Small intestine (tissue), 7 donors: ENCODE measurements at regions not wholly inside any gene's neighbourhood (a gene's known extent, or its start where the extent isn't known, plus 50 kb on each side); places are given as distances from the start of the nearest gene placed in this dataset.

Source experiments
- DNase-seq, 2 donors: peaks; one replicate each; pipeline versions ENCODE4 v3.0.0 to v3.0.0-alpha.2; 2013
- FAIRE-seq: peaks from 2 replicates; lab custom pipeline; 2012; peaks lifted over from hg19 to GRCh38; lab: Jason Lieb, UNC
- H3K27ac ChIP-seq, 3 donors: one replicate each; pipeline ENCODE4 v1.5.1; 2013; ENCODE audit warnings: low read length in 2 of 3, mild to moderate bottlenecking in 2 of 3, control low read depth in 1 of 3, inconsistent platforms in 1 of 3, low read depth in 1 of 3, moderate library complexity in 1 of 3
- H3K27me3 ChIP-seq, 3 donors: one replicate each; pipeline ENCODE4 v1.6.1; 2013; ENCODE audit warnings: low read length in 3 of 3, inconsistent platforms in 1 of 3; ENCODE audit not compliant: control insufficient read depth in 3 of 3, insufficient read depth in 3 of 3
- H3K36me3 ChIP-seq, 3 donors: one replicate each; pipeline ENCODE4 v1.6.1; 2013; ENCODE audit warnings: low read length in 3 of 3, inconsistent platforms in 1 of 3, low read depth in 1 of 3, mild to moderate bottlenecking in 1 of 3, moderate library complexity in 1 of 3; ENCODE audit not compliant: control insufficient read depth in 3 of 3, insufficient read depth in 2 of 3
- H3K4me1 ChIP-seq, 3 donors: one replicate each; pipeline ENCODE4 v1.6.1; 2013; ENCODE audit warnings: low read length in 2 of 3, inconsistent platforms in 1 of 3, low read depth in 1 of 3, mild to moderate bottlenecking in 1 of 3, moderate library complexity in 1 of 3; ENCODE audit not compliant: control insufficient read depth in 3 of 3, insufficient read depth in 2 of 3
- H3K4me3 ChIP-seq, 3 donors: one replicate each; pipeline ENCODE4 v1.5.1; 2013; ENCODE audit warnings: low read length in 3 of 3, control low read depth in 1 of 3, inconsistent platforms in 1 of 3, low read depth in 1 of 3, mild to moderate bottlenecking in 1 of 3, moderate library complexity in 1 of 3
- H3K9me3 ChIP-seq, 2 donors: one replicate each; pipeline ENCODE4 v1.6.1; 2013; ENCODE audit warnings: low read depth in 1 of 2, low read length in 1 of 2; ENCODE audit not compliant: control insufficient read depth in 2 of 2, insufficient read depth in 1 of 2
- WGBS, 3 donors: extraction: QIAGEN DNeasy Blood & Tissue Kit; methylation state at CpG; one replicate each; pipeline ENCODE4 v1.1.7; 2013; 5-methylcytosine and 5-hydroxymethylcytosine counted together
- donor health status: healthy with polysubstance abuse.
- donor health status: control.
- donor health status: control.
- donor health status: Bipolar disorder and iron deficiency.
- donor health status: healthy.

- Histone ChIP-seq H3K9me3 (no peaks in the 10 kb centered on the region), H3K36me3 (no peaks in the 10 kb centered on the region), H3K27ac (no peak overlapping the region), H3K27me3 (no peaks in the 10 kb centered on the region), H3K4me3 (no peak overlapping the region), H3K4me1 (no peaks in the 10 kb centered on the region)
- DNase-seq (peak in 1 of 2 donors; percentile 9), FAIRE-seq (no peak)
- 48 to 67% (median 53%) methylated on average over 2 of the region's 2 CpGs for WGBS, 3 donors
These were observed 251.2 kb downstream of the BAMBI start for GRCh38 chr10:28928484-28928883.

- H3K27ac ChIP-seq, result no peak overlapping the region
These were observed 252.6 kb downstream of the BAMBI start for GRCh38 chr10:28929942-28930341.

GRCh38 chr10:28930514-28931495, 253.5 kb downstream of the BAMBI start:
- peaks cover 0 to 8% of the 10 kb centered on the region in 2 donors for H3K9me3 ChIP-seq
- 60 to 67% (median 61%) methylated on average over 5 of the region's 5 CpGs for WGBS, 3 donors
- no peaks in the 10 kb centered on the region for H3K4me1 ChIP-seq
- no peak overlapping the region for H3K27ac ChIP-seq
- H3K36me3 ChIP-seq, result no peaks in the 10 kb centered on the region
- no peak overlapping the region for H3K4me3 ChIP-seq
- FAIRE-seq (no peak), DNase-seq (no peak)
- peaks cover 0 to 2% (median 0%) of the 10 kb centered on the region in 3 donors for H3K27me3 ChIP-seq

More at GRCh38 chr10:28929942-28930341, 252.6 kb downstream of the BAMBI start:
- H3K9me3 ChIP-seq, result peaks cover 0 to 8% of the 10 kb centered on the region in 2 donors
- H3K4me1 ChIP-seq, result no peaks in the 10 kb centered on the region
- peaks cover 0 to 2% (median 0%) of the 10 kb centered on the region in 3 donors for H3K27me3 ChIP-seq
- no peak for FAIRE-seq
- 88 to 90% (median 90%) methylated on average over 3 of the region's 3 CpGs for WGBS, 3 donors
- no peak overlapping the region for H3K4me3 ChIP-seq
- no peak for DNase-seq
- H3K36me3 ChIP-seq, result no peaks in the 10 kb centered on the region

GRCh38 chr10:28935061-28935460, 257.7 kb downstream of the BAMBI start:
- Histone ChIP-seq H3K4me1 (peaks cover 0 to 7% (median 0%) of the 10 kb centered on the region in 3 donors), H3K9me3 (peaks cover 0 to 8% of the 10 kb centered on the region in 2 donors), H3K36me3 (no peaks in the 10 kb centered on the region), H3K4me3 (no peak overlapping the region), H3K27me3 (peaks cover 0 to 2% (median 0%) of the 10 kb centered on the region in 3 donors), H3K27ac (no peak overlapping the region)
- DNase-seq (no peak), FAIRE-seq (no peak)
- WGBS, 3 donors, result 89 to 90% (median 89%) methylated on average over 2 of the region's 2 CpGs

- peaks cover 0 to 2% (median 0%) of the 10 kb centered on the region in 3 donors for H3K27me3 ChIP-seq
- no peak for FAIRE-seq
- no peaks in the 10 kb centered on the region for H3K36me3 ChIP-seq
- peaks cover 0 to 8% of the 10 kb centered on the region in 2 donors for H3K9me3 ChIP-seq
- no peak overlapping the region for H3K27ac ChIP-seq
- no peak overlapping the region for H3K4me3 ChIP-seq
- 88 to 93% (median 89%) methylated on average over 7 of the region's 7 CpGs for WGBS, 3 donors
- DNase-seq, result no peak
- H3K4me1 ChIP-seq, result peaks cover 0 to 12% (median 0%) of the 10 kb centered on the region in 3 donors
These were observed 260.6 kb downstream of the BAMBI start for GRCh38 chr10:28937959-28938358.

GRCh38 chr10:28938745-28939144, 261.4 kb downstream of the BAMBI start:
- Histone ChIP-seq H3K36me3 (no peaks in the 10 kb centered on the region), H3K4me1 (peaks cover 0 to 12% (median 0%) of the 10 kb centered on the region in 3 donors), H3K4me3 (no peak overlapping the region), H3K9me3 (peaks cover 0 to 5% of the 10 kb centered on the region in 2 donors), H3K27ac (no peak overlapping the region), H3K27me3 (peaks cover 0 to under 1% (median 0%) of the 10 kb centered on the region in 3 donors)
- FAIRE-seq, result no peak
- 30 to 42% (median 37%) methylated on average over 1 of the region's 1 CpG for WGBS, 3 donors
- DNase-seq, result no peak

GRCh38 chr10:28939281-28940157, 262.2 kb downstream of the BAMBI start:
- H3K27ac ChIP-seq, result peak overlapping the region in 1 of 3 donors; percentile 34
- H3K36me3 ChIP-seq, result no peaks in the 10 kb centered on the region
- peak overlapping the region in 1 of 3 donors; percentile 15 for H3K4me3 ChIP-seq
- peaks cover 0 to 12% (median 0%) of the 10 kb centered on the region in 3 donors for H3K4me1 ChIP-seq
- no peaks in the 10 kb centered on the region for H3K27me3 ChIP-seq
- FAIRE-seq, result no peak
- peak in 1 of 2 donors; percentile 91 for DNase-seq
- no peaks in the 10 kb centered on the region for H3K9me3 ChIP-seq
- WGBS, 3 donors, result 18 to 40% (median 27%) methylated on average over 29 of the region's 29 CpGs
